OCI-LY3 (cell line): ENCODE measurements at regions not wholly inside any gene's neighbourhood (a gene's known extent, or its start where the extent isn't known, plus 50 kb on each side); places are given as distances from the start of the nearest gene placed in this dataset.

Experiments
- H2AFZ ChIP-seq: fragments of 200-600, 300-600 bp; shearing (Covaris generic); 2 replicates; pipeline ENCODE4 v1.6.0; 2014; ENCODE audit warnings: antibody characterized with exemption, low read depth, low read length
- H3K27ac ChIP-seq: fragments of 200-600, 300-600 bp; sonication (generic); 2 replicates; pipeline ENCODE4 v1.5.1; 2014; ENCODE audit warnings: mild to moderate bottlenecking, low read length, moderate library complexity, mixed read lengths
- H3K27me3 ChIP-seq: fragments of 200-600, 300-600 bp; sonication (generic); 2 replicates; pipeline ENCODE4 v1.6.1; 2014; ENCODE audit warnings: low read depth, low read length, mixed read lengths
- H3K36me3 ChIP-seq: fragments of 200-600, 300-600 bp; sonication (generic); replicated peaks from 2 replicates; pipeline ENCODE3; 2014; ENCODE audit warnings: low read depth, low read length, mixed read lengths
- H3K4me1 ChIP-seq: fragments of 300-600, 200-600 bp; sonication (generic); 2 replicates; pipeline ENCODE4 v1.6.1; 2014; ENCODE audit warnings: low read length, mixed read lengths
- H3K4me2 ChIP-seq: fragments of 200-600, 300-600 bp; sonication (generic); 2 replicates; pipeline ENCODE4 v1.6.1; 2014; ENCODE audit warnings: low read length, mixed read lengths
- H3K4me3 ChIP-seq: fragments of 300-600, 200-600 bp; sonication (generic); 2 replicates; pipeline ENCODE4 v1.5.1; 2014; ENCODE audit warnings: antibody characterized with exemption, mild to moderate bottlenecking, low read length, moderate library complexity
- H3K79me2 ChIP-seq: fragments of 300-600, 200-600 bp; shearing (Covaris generic); 2 replicates; pipeline ENCODE4 v1.6.1; 2014; ENCODE audit warnings: mild to moderate bottlenecking, low read length, mixed read lengths
- H3K9ac ChIP-seq: fragments of 300-600, 200-600 bp; shearing (Covaris generic); 2 replicates; pipeline ENCODE4 v1.6.0; 2014; ENCODE audit warnings: mild to moderate bottlenecking, low read length, moderate library complexity
- H3K9me3 ChIP-seq: fragments of 200-600, 300-600 bp; shearing (Covaris generic); 2 replicates; pipeline ENCODE4 v1.6.1; 2014; ENCODE audit warnings: low read length, mixed read lengths; ENCODE audit not compliant: insufficient read depth
- H4K20me1 ChIP-seq: fragments of 200-600, 300-600 bp; sonication (generic); 2 replicates; pipeline ENCODE4 v1.6.1; 2016; ENCODE audit warnings: low read length, mixed read lengths; ENCODE audit not compliant: insufficient read depth
- EZH2phosphoT487 ChIP-seq: fragments of 200-600 bp; shearing (Covaris generic); IDR thresholded peaks from 2 replicates; pipeline ENCODE4 v1.6.1; 2018; ENCODE audit warnings: antibody characterized with exemption, mixed run types, low read depth
- TF ChIP-seq, protein P1 (sequence below): fragments of 200-600, 300-600 bp; sonication (generic); IDR thresholded peaks from 2 replicates; pipeline ENCODE4 v1.5.1; 2014; ENCODE audit warnings: antibody characterized with exemption, low read length, low read depth

DNA sequence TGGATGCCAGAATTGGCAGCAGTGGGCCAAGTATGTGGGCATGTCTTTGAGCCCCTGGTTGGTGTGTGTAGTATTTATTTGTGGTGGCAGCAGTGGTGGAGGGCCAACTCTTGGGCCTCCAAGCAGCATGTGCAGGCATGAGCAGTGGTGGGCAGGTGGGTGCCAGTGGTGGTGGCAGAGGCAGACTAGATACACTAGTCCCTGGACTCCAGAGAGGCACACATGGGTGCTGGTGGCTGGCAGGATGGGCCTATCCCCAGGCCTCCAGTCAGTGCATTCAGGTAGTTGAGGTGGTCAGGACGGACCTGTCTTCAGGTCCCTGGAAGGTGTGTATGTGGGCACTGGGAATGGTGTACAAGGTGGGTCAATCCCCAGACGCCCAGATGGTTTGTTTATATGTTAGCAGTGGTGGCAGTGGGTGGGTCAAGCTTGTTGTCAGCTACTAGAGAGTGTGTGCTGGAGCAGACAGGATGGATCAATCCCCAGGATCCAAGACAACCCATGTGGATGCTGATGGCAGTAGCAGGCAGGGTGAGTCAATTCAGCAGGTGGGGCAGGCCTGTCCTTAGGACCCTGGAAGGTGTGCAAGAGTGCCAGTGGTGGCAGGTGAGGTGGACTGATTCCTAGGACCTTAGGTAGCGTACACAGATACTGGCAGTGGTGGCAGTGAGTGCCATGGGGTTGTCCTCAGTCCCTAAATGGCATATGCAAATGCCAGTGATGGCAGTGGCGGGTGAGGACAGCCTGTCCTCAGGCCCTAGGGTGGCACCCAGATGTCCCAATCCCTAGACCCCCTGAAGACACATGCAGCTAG, 294.3 kb downstream of the RPS24 start:
- Histone ChIP-seq H4K20me1 (no peaks in the 10 kb centered on the region), H3K36me3 (no peaks in the 10 kb centered on the region), H3K4me3 (no peak overlapping the region), H3K9me3 (peaks cover 5% of the 10 kb centered on the region; the same call in 1 of the 2 replicates), H3K79me2 (no peaks in the 10 kb centered on the region), H3K9ac (no peak overlapping the region), H3K27ac (no peak overlapping the region), H3K27me3 (no peaks in the 10 kb centered on the region), H3K4me1 (no peaks in the 10 kb centered on the region), H2AFZ (no peak overlapping the region), H3K4me2 (no peak overlapping the region)
- no peak for TF ChIP-seq EZH2phosphoT487
- TF ChIP-seq, protein P1, sequence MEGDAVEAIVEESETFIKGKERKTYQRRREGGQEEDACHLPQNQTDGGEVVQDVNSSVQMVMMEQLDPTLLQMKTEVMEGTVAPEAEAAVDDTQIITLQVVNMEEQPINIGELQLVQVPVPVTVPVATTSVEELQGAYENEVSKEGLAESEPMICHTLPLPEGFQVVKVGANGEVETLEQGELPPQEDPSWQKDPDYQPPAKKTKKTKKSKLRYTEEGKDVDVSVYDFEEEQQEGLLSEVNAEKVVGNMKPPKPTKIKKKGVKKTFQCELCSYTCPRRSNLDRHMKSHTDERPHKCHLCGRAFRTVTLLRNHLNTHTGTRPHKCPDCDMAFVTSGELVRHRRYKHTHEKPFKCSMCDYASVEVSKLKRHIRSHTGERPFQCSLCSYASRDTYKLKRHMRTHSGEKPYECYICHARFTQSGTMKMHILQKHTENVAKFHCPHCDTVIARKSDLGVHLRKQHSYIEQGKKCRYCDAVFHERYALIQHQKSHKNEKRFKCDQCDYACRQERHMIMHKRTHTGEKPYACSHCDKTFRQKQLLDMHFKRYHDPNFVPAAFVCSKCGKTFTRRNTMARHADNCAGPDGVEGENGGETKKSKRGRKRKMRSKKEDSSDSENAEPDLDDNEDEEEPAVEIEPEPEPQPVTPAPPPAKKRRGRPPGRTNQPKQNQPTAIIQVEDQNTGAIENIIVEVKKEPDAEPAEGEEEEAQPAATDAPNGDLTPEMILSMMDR = no peak

DNA sequence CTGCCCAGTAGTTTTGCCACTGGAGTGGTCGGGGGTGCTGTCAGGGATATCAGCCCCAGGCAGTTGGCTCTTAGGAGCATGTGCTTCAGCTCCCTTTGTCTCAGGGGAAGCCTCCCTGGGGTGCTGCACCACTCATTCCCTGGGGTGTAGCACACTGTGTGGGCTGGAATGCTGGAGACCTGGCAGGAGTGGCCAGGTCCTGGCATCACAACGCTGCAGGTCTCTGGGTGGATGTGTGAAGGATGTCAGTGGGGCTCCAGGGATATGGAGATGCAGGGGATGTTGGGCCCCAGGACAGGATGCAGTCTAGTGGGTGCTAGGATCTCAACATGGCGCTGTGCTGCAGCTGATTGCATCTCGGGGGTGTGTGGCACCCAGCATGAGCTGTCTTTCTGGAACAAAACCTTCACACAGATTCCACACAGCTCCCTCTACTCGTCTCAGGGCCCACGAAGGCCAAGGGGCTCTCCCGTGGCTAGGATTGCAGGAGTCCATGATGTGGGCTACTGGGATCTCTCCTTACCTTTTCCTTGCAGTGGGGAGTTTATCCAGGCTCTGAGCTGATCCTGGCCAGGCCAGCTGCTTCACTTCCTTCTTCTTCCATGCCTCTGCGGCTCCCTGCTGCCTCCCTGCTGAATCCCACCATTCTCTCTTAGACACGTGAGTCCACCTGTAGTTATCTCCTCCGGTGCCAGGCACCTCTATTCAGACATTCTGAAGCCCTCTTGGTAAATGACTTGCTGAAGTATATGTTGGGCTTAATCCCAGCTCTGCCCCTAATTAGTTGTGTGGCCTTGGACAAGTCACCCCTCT, 295.1 kb downstream of the RPS24 start:
- TF ChIP-seq EZH2phosphoT487 = no peak
- TF ChIP-seq, protein P1 = no peak
- no peaks in the 10 kb centered on the region for H3K79me2 ChIP-seq
- no peaks in the 10 kb centered on the region for H4K20me1 ChIP-seq
- no peak overlapping the region for H3K9ac ChIP-seq
- H3K4me2 ChIP-seq = no peak overlapping the region
- H3K27me3 ChIP-seq = no peaks in the 10 kb centered on the region
- no peak overlapping the region for H3K27ac ChIP-seq
- H3K36me3 ChIP-seq = no peaks in the 10 kb centered on the region
- peaks cover 5% of the 10 kb centered on the region; the same call in 1 of the 2 replicates for H3K9me3 ChIP-seq
- H3K4me3 ChIP-seq = no peak overlapping the region
- H2AFZ ChIP-seq = no peak overlapping the region
- H3K4me1 ChIP-seq = no peaks in the 10 kb centered on the region

DNA sequence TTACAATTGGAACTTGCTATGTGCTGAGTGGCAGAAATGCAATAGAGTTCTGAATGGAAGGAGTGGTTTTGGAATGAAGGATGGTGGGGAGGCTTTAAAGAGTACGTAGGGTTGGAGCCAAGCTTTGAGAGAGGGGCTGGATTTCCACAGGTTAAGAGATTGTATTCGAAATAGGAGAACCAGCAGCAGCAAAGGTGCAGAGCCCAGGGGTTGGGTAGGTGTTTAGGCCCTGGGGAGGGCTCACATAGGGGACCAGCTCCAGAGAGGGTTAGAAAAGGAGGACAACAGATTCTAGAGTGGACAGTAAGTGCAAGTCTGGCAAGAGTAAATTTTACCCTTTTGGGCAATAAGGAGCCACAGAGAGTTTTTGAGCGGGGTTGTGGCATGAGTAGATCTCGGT, 297.2 kb downstream of the RPS24 start:
- Histone ChIP-seq H3K9me3 (peaks cover 5% of the 10 kb centered on the region; the same call in 1 of the 2 replicates), H3K79me2 (no peaks in the 10 kb centered on the region), H3K27me3 (no peaks in the 10 kb centered on the region), H3K4me1 (no peaks in the 10 kb centered on the region), H3K9ac (no peak overlapping the region), H3K4me2 (no peak overlapping the region), H2AFZ (no peak overlapping the region), H3K36me3 (no peaks in the 10 kb centered on the region), H4K20me1 (no peaks in the 10 kb centered on the region), H3K27ac (no peak overlapping the region), H3K4me3 (no peak overlapping the region)
- TF ChIP-seq, protein P1 = no peak
- TF ChIP-seq EZH2phosphoT487 = no peak

DNA sequence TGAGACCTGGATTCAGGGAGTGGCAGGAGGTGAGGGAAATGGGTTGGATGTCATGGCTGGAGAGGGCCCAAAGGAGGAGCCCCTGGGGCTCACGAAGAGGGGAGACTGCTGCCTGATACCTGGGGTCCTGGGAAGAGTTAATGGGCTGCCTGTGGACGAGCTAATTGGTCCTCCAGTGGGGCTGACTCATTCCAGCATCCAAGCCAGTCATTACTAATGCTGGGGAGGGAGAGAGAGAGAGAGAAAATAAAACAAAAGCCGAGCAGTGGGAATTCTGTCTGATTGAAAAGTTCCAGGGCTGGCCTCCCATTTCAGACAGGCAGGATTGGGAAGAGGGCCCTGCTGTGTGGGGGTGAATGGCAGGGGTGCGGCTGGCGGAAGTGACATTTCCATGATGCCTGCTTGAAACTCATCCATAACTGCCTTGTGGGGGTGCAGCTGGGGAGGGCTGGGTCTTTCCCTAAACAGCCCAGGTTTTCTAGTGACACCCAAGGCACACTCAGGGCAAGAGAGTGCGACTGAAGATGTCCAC, 297.8 kb downstream of the RPS24 start:
- no peak for TF ChIP-seq EZH2phosphoT487
- H3K27ac ChIP-seq = no peak overlapping the region
- no peak overlapping the region for H3K9ac ChIP-seq
- no peak overlapping the region for H2AFZ ChIP-seq
- peaks cover 4% of the 10 kb centered on the region; the same call in 1 of the 2 replicates for H3K9me3 ChIP-seq
- no peaks in the 10 kb centered on the region for H3K36me3 ChIP-seq
- no peaks in the 10 kb centered on the region for H3K27me3 ChIP-seq
- H3K4me2 ChIP-seq = no peak overlapping the region
- H3K79me2 ChIP-seq = no peaks in the 10 kb centered on the region
- no peak overlapping the region for H3K4me3 ChIP-seq
- no peaks in the 10 kb centered on the region for H3K4me1 ChIP-seq
- no peaks in the 10 kb centered on the region for H4K20me1 ChIP-seq
